Liver (tissue), 8 donors: ENCODE measurements at regions not wholly inside any gene's neighbourhood (a gene's known extent, or its start where the extent isn't known, plus 50 kb on each side); places are given as distances from the start of the nearest gene placed in this dataset.
"Not testable (repeated sequence)": the region's sequence is repeated elsewhere in the genome, so short reads cannot be mapped to it uniquely, and the experiment has no call there.

Experiments used
- DNase-seq: peaks from one replicate; pipeline ENCODE4 v3.0.0-alpha.2; 2017; ENCODE audit warnings: low spot score
- H3K27ac ChIP-seq, 2 donors: one replicate each; pipeline ENCODE4 v1.7.0; 2013; ENCODE audit warnings: inconsistent platforms in 2 of 2, low read length in 2 of 2, control low read depth in 1 of 2, low read depth in 1 of 2, mild to moderate bottlenecking in 1 of 2
- H3K27me3 ChIP-seq, 4 donors: one replicate each; pipeline versions ENCODE4 v1.6.1 to v1.7.0; 2013; ENCODE audit warnings: low read length in 3 of 4, inconsistent platforms in 1 of 4, mild to moderate bottlenecking in 1 of 4, moderate library complexity in 1 of 4; ENCODE audit not compliant: control insufficient read depth in 4 of 4, insufficient read depth in 4 of 4
- H3K36me3 ChIP-seq, 4 donors: one replicate each; pipeline versions ENCODE4 v1.6.1 to v1.7.0; 2013; ENCODE audit warnings: low read length in 3 of 4, mild to moderate bottlenecking in 3 of 4, low read depth in 1 of 4, moderate library complexity in 1 of 4; ENCODE audit not compliant: control insufficient read depth in 4 of 4, insufficient read depth in 3 of 4
- H3K4me1 ChIP-seq, 4 donors: one replicate each; pipeline versions ENCODE4 v1.6.1 to v1.7.0; 2013; ENCODE audit warnings: low read length in 3 of 4, mild to moderate bottlenecking in 3 of 4, moderate library complexity in 1 of 4; ENCODE audit not compliant: control insufficient read depth in 4 of 4, insufficient read depth in 4 of 4
- H3K4me3 ChIP-seq, 3 donors: one replicate each; pipeline versions ENCODE4 v1.6.1 to v1.7.0; 2013; ENCODE audit warnings: low read length in 3 of 3, control low read depth in 1 of 3, low read depth in 1 of 3, mild to moderate bottlenecking in 1 of 3
- H3K9ac ChIP-seq, 2 donors: one replicate each; pipeline ENCODE4 v1.7.0; 2013; ENCODE audit warnings: low read length in 2 of 2, mild to moderate bottlenecking in 2 of 2, moderate library complexity in 2 of 2, control low read depth in 1 of 2, low read depth in 1 of 2
- H3K9me3 ChIP-seq, 4 donors: one replicate each; pipeline versions ENCODE4 v1.6.1 to v1.7.0; 2013; ENCODE audit warnings: low read length in 3 of 4; ENCODE audit not compliant: control insufficient read depth in 4 of 4
- EGR1 ChIP-seq, 2 donors: IDR thresholded peaks; 2 replicates each; pipeline ENCODE4 v1.6.1; 2016 to 2018; ENCODE audit warnings: antibody characterized with exemption in 2 of 2, low read depth in 2 of 2
- NR2F2 ChIP-seq: IDR thresholded peaks from 2 replicates; pipeline ENCODE4 v1.6.1; 2016; ENCODE audit warnings: antibody characterized with exemption
- RAD21 ChIP-seq, 2 donors: IDR thresholded peaks; 2 replicates each; pipeline ENCODE4 v1.6.1; 2016; ENCODE audit warnings: antibody characterized with exemption in 2 of 2, mild to moderate bottlenecking in 2 of 2
- SP1 ChIP-seq: IDR thresholded peaks from 2 replicates; pipeline ENCODE4 v1.6.1; 2018; ENCODE audit warnings: antibody characterized with exemption, mild to moderate bottlenecking
- TAF1 ChIP-seq: conservative IDR thresholded peaks from 2 replicates; pipeline ENCODE4 v1.6.1; 2016; ENCODE audit warnings: antibody characterized with exemption, mild to moderate bottlenecking
- WGBS: extraction: QIAGEN DNeasy Blood & Tissue Kit; methylation state at CpG from one replicate; pipeline ENCODE4 v1.1.7; 2013; 5-methylcytosine and 5-hydroxymethylcytosine counted together
- TF ChIP-seq, protein P1 (sequence below): fragments of 150-350 bp; IDR thresholded peaks from 2 replicates; pipeline ENCODE4 v1.5.1; 2017; ENCODE audit warnings: improper control_type of control experiment, low read depth, low read length; ENCODE audit not compliant: missing input control
- TF ChIP-seq, protein P2 (sequence below): IDR thresholded peaks from 2 replicates; pipeline ENCODE4 v1.6.1; 2016; ENCODE audit warnings: antibody characterized with exemption
- TF ChIP-seq, protein P3 (sequence below): IDR thresholded peaks from 2 replicates; pipeline ENCODE4 v1.6.1; 2016; ENCODE audit warnings: antibody characterized with exemption
- TF ChIP-seq, protein P4 (sequence below): IDR thresholded peaks from 2 replicates; pipeline ENCODE4 v1.6.1; 2016; ENCODE audit warnings: antibody characterized with exemption, mild to moderate bottlenecking
- donor health status: healthy.
- donor health status: healthy.
- donor health status: healthy.
- donor health status: healthy.
- donor health status: healthy.

DNA sequence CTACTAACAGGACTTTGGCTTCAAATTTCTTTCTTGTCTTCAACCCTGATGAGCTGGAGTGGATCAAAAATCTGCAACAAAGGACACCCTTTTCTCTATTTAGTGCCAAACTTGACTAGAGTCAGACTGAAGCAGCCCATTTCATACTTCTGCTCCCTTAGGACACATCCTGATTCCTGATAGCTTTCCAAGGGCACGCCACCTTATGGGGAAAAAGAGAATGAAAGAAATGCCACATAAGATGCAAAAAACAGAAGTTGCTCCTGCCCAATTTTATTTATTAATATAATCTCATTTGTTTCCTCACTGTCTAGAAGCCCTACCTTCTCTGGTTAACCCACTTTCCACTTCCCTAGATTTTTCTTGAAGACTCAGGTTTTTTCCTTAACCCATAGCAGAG is 72.7 kb upstream of the NBPF4 start:
- TF ChIP-seq, protein P1, sequence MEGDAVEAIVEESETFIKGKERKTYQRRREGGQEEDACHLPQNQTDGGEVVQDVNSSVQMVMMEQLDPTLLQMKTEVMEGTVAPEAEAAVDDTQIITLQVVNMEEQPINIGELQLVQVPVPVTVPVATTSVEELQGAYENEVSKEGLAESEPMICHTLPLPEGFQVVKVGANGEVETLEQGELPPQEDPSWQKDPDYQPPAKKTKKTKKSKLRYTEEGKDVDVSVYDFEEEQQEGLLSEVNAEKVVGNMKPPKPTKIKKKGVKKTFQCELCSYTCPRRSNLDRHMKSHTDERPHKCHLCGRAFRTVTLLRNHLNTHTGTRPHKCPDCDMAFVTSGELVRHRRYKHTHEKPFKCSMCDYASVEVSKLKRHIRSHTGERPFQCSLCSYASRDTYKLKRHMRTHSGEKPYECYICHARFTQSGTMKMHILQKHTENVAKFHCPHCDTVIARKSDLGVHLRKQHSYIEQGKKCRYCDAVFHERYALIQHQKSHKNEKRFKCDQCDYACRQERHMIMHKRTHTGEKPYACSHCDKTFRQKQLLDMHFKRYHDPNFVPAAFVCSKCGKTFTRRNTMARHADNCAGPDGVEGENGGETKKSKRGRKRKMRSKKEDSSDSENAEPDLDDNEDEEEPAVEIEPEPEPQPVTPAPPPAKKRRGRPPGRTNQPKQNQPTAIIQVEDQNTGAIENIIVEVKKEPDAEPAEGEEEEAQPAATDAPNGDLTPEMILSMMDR, result peak; percentile 25
- TF ChIP-seq EGR1 (IDR thresholded peaks at IDR 0.05; ENCODE audit: low read depth in 2 of 2) (no peak), TAF1 (no peak), RAD21 (IDR thresholded peaks at IDR 0.05) (peak in 1 of 2 donors; percentile 47)
- 47% methylated on average over 1 of the region's 1 CpG for WGBS
- no peaks in the 10 kb centered on the region for H3K9me3 ChIP-seq
- H3K4me3 ChIP-seq, result no peak overlapping the region
- no peaks in the 10 kb centered on the region for H3K36me3 ChIP-seq
- no peaks in the 10 kb centered on the region for H3K4me1 ChIP-seq
- no peak for DNase-seq
- no peaks in the 10 kb centered on the region for H3K27me3 ChIP-seq
- H3K9ac ChIP-seq, result no peak overlapping the region
- H3K27ac ChIP-seq, result no peak overlapping the region

DNA sequence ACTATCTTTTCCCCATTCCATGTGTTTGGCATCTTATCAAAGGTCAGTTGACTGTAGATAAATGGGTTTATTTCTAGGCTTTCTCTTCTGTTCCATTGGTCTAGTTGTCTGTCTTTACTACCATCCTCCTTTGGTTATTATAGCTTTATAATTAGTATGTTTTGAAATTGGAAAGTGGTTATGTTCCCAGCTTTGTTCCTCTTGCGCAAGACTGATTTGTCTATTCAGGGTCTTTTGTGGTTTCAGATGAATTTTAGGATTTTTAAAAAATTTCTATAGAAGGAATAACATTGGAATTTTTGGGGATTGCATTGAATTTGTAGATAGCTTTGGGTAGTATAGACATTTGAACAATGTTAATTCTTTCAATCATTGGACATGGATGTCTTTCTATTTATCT is 77.0 kb upstream of the NBPF4 start:
- DNase-seq, result no peak

DNA sequence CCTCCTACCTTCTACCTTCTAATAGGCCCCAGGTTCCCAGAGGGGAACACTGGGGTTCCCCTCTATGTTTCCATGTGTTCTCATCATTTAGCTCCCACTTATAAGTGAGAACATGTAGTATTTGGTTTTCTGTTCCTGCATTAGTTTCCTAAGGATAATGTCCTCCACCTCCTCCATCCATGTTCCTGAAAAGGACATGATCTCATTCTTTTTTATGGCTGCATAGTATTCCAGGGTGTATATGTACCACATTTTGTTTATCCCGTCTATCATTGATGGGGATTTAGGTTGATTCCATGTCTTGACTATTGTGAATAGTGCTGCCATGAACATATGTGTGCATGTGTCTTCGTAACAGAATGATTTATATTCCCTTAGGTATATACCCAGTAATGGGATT is 81.5 kb upstream of the NBPF4 start:
- not testable (repeated sequence) for H3K4me1 ChIP-seq, DNase-seq, H3K4me3 ChIP-seq, H3K27ac ChIP-seq, H3K9ac ChIP-seq, H3K9me3 ChIP-seq, H3K27me3 ChIP-seq, H3K36me3 ChIP-seq
- 77% methylated on average over 2 of the region's 2 CpGs for WGBS

More for the DNA sequence above, 77.0 kb upstream of the NBPF4 start:
- Histone ChIP-seq H3K4me3 (no peak overlapping the region), H3K4me1 (no peaks in the 10 kb centered on the region), H3K9me3 (no peaks in the 10 kb centered on the region), H3K36me3 (no peaks in the 10 kb centered on the region), H3K27ac (no peak overlapping the region), H3K27me3 (peaks cover 0 to 3% (median 0%) of the 10 kb centered on the region in 4 donors), H3K9ac (no peak overlapping the region)
- TF ChIP-seq, protein P2, sequence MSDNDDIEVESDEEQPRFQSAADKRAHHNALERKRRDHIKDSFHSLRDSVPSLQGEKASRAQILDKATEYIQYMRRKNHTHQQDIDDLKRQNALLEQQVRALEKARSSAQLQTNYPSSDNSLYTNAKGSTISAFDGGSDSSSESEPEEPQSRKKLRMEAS, result no peak
- TF ChIP-seq, protein P3, sequence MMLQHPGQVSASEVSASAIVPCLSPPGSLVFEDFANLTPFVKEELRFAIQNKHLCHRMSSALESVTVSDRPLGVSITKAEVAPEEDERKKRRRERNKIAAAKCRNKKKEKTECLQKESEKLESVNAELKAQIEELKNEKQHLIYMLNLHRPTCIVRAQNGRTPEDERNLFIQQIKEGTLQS, result no peak
- TF ChIP-seq, protein P4, sequence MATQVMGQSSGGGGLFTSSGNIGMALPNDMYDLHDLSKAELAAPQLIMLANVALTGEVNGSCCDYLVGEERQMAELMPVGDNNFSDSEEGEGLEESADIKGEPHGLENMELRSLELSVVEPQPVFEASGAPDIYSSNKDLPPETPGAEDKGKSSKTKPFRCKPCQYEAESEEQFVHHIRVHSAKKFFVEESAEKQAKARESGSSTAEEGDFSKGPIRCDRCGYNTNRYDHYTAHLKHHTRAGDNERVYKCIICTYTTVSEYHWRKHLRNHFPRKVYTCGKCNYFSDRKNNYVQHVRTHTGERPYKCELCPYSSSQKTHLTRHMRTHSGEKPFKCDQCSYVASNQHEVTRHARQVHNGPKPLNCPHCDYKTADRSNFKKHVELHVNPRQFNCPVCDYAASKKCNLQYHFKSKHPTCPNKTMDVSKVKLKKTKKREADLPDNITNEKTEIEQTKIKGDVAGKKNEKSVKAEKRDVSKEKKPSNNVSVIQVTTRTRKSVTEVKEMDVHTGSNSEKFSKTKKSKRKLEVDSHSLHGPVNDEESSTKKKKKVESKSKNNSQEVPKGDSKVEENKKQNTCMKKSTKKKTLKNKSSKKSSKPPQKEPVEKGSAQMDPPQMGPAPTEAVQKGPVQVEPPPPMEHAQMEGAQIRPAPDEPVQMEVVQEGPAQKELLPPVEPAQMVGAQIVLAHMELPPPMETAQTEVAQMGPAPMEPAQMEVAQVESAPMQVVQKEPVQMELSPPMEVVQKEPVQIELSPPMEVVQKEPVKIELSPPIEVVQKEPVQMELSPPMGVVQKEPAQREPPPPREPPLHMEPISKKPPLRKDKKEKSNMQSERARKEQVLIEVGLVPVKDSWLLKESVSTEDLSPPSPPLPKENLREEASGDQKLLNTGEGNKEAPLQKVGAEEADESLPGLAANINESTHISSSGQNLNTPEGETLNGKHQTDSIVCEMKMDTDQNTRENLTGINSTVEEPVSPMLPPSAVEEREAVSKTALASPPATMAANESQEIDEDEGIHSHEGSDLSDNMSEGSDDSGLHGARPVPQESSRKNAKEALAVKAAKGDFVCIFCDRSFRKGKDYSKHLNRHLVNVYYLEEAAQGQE, result no peak
- TF ChIP-seq SP1, result no peak
- TF ChIP-seq EGR1 (IDR thresholded peaks at IDR 0.05; ENCODE audit: low read depth in 2 of 2), result no peak
- no peak for TF ChIP-seq NR2F2
- TF ChIP-seq RAD21 (IDR thresholded peaks at IDR 0.05), result no peak
- WGBS, result 98% methylated on average over 1 of the region's 1 CpG
